Immature natural killer cell (primary cell): ENCODE measurements at regions not wholly inside any gene's neighbourhood (a gene's known extent, or its start where the extent isn't known, plus 50 kb on each side); places are given as distances from the start of the nearest gene placed in this dataset.
"Not testable (repeated sequence)": the region's sequence is repeated elsewhere in the genome, so short reads cannot be mapped to it uniquely, and the experiment has no call there.

Experiments used
- DNase-seq, 3 donors: peaks; one replicate each; pipeline ENCODE4 v3.0.0; 2022; ENCODE audit warnings: mixed read lengths in 1 of 3
- H3K27ac Mint-ChIP-seq, 6 donors: one replicate each; pipeline ENCODE4 v1.8.0; 2020; ENCODE audit warnings: mixed read lengths in 6 of 6, mild to moderate bottlenecking in 5 of 6, inconsistent platforms in 4 of 6, moderate library complexity in 3 of 6
- H3K27me3 Mint-ChIP-seq, 3 donors: one replicate each; pipeline ENCODE4 v1.8.0; 2020 to 2021; ENCODE audit warnings: low read depth in 3 of 3, mild to moderate bottlenecking in 3 of 3, mixed read lengths in 3 of 3, moderate library complexity in 3 of 3, inconsistent platforms in 1 of 3
- H3K36me3 Mint-ChIP-seq, 3 donors: one replicate each; pipeline ENCODE4 v1.8.0; 2020; ENCODE audit warnings: mixed read lengths in 3 of 3, inconsistent platforms in 2 of 3, mild to moderate bottlenecking in 2 of 3
- H3K4me1 Mint-ChIP-seq, 2 donors: one replicate each; pipeline ENCODE4 v1.8.0; 2020; ENCODE audit warnings: inconsistent platforms in 2 of 2, mild to moderate bottlenecking in 2 of 2, mixed read lengths in 2 of 2, moderate library complexity in 1 of 2
- H3K4me3 Mint-ChIP-seq, 5 donors: one replicate each; pipeline ENCODE4 v1.8.0; 2020; ENCODE audit warnings: mild to moderate bottlenecking in 5 of 5, mixed read lengths in 5 of 5, inconsistent platforms in 3 of 5, moderate library complexity in 3 of 5
- H3K9me3 Mint-ChIP-seq, 6 donors: one replicate each; pipeline ENCODE4 v1.8.0; 2020; ENCODE audit warnings: mild to moderate bottlenecking in 6 of 6, mixed read lengths in 6 of 6, inconsistent platforms in 4 of 6, moderate library complexity in 3 of 6

GRCh38 chrX:151042842-151043241 lies 59.7 kb downstream of the HMGB3 start:
- DNase-seq, result no peak
- Mint-ChIP-seq H3K36me3 (no peaks in the 10 kb centered on the region), H3K27me3 (peaks cover 0 to 5% (median 0%) of the 10 kb centered on the region in 3 donors), H3K27ac (no peak overlapping the region), H3K4me1 (no peaks in the 10 kb centered on the region), H3K4me3 (no peak overlapping the region), H3K9me3 (peaks cover 0 to 2% (median 0%) of the 10 kb centered on the region in 6 donors)

GRCh38 chrX:151066373-151066772 lies 83.2 kb downstream of the HMGB3 start:
- DNase-seq, H3K36me3 Mint-ChIP-seq, H3K9me3 Mint-ChIP-seq, H3K4me1 Mint-ChIP-seq, H3K4me3 Mint-ChIP-seq, H3K27ac Mint-ChIP-seq: not testable (repeated sequence)
- H3K27me3 Mint-ChIP-seq, result peaks cover 2 to 10% (median 4%) of the 10 kb centered on the region in 3 donors

GRCh38 chrX:151073767-151074166 lies 90.6 kb downstream of the HMGB3 start:
- Mint-ChIP-seq H3K9me3 (no peaks in the 10 kb centered on the region), H3K27me3 (peaks cover 2 to 5% (median 2%) of the 10 kb centered on the region in 3 donors)

GRCh38 chrX:151081016-151081415 lies 95.4 kb upstream of the GPR50 start:
- Mint-ChIP-seq H3K9me3 (peaks cover 0 to 1% (median 0%) of the 10 kb centered on the region in 6 donors), H3K27me3 (peaks cover 5 to 12% (median 9%) of the 10 kb centered on the region in 3 donors), H3K4me1 (peaks cover 2 to 5% of the 10 kb centered on the region in 2 donors), H3K27ac (no peak overlapping the region), H3K36me3 (no peaks in the 10 kb centered on the region), H3K4me3 (peak overlapping the region in 1 of 5 donors; percentile 33)
- no peak for DNase-seq

More at GRCh38 chrX:151073767-151074166, 90.6 kb downstream of the HMGB3 start:
- Mint-ChIP-seq H3K4me1 (no peaks in the 10 kb centered on the region), H3K4me3 (no peak overlapping the region), H3K27ac (no peak overlapping the region), H3K36me3 (no peaks in the 10 kb centered on the region)
- DNase-seq, result no peak

GRCh38 chrX:151082077-151082948 lies 94.1 kb upstream of the GPR50 start:
- peak overlapping the region in 3 of 5 donors; percentile 3 to 38 (median 8) for H3K4me3 Mint-ChIP-seq
- DNase-seq, result peak; percentile 33 to 44 (median 35)
- peaks cover 2 to 5% of the 10 kb centered on the region in 2 donors for H3K4me1 Mint-ChIP-seq
- H3K27ac Mint-ChIP-seq, result no peak overlapping the region
- H3K27me3 Mint-ChIP-seq, result peaks cover 5 to 10% (median 9%) of the 10 kb centered on the region in 3 donors
- peaks cover 0 to 1% (median 0%) of the 10 kb centered on the region in 6 donors for H3K9me3 Mint-ChIP-seq
- H3K36me3 Mint-ChIP-seq, result no peaks in the 10 kb centered on the region

- no peaks in the 10 kb centered on the region for H3K36me3 Mint-ChIP-seq
- peaks cover 5 to 8% (median 8%) of the 10 kb centered on the region in 3 donors for H3K27me3 Mint-ChIP-seq
- DNase-seq, result no peak
- peaks cover 2 to 5% of the 10 kb centered on the region in 2 donors for H3K4me1 Mint-ChIP-seq
- H3K27ac Mint-ChIP-seq, result no peak overlapping the region
- H3K4me3 Mint-ChIP-seq, result no peak overlapping the region
- H3K9me3 Mint-ChIP-seq, result peaks cover 0 to 1% (median 0%) of the 10 kb centered on the region in 6 donors
These were observed 91.9 kb upstream of the GPR50 start for GRCh38 chrX:151084454-151084853.

GRCh38 chrX:151085207-151085606 lies 91.2 kb upstream of the GPR50 start:
- H3K4me3 Mint-ChIP-seq, result no peak overlapping the region
- H3K36me3 Mint-ChIP-seq, result no peaks in the 10 kb centered on the region

GRCh38 chrX:151088221-151088620 lies 88.2 kb upstream of the GPR50 start:
- H3K27ac Mint-ChIP-seq, result no peak overlapping the region

More at GRCh38 chrX:151085207-151085606, 91.2 kb upstream of the GPR50 start:
- DNase-seq, result no peak
- no peak overlapping the region for H3K27ac Mint-ChIP-seq
- peaks cover 2 to 5% of the 10 kb centered on the region in 2 donors for H3K4me1 Mint-ChIP-seq
- H3K9me3 Mint-ChIP-seq, result peaks cover 0 to 1% (median 0%) of the 10 kb centered on the region in 6 donors
- H3K27me3 Mint-ChIP-seq, result peaks cover 5 to 8% (median 5%) of the 10 kb centered on the region in 3 donors

GRCh38 chrX:151099001-151099400 lies 77.4 kb upstream of the GPR50 start:
- Mint-ChIP-seq H3K27ac (no peak overlapping the region), H3K27me3 (peaks cover under 1 to 13% (median 2%) of the 10 kb centered on the region in 3 donors), H3K4me1 (no peaks in the 10 kb centered on the region), H3K36me3 (no peaks in the 10 kb centered on the region), H3K9me3 (no peaks in the 10 kb centered on the region), H3K4me3 (no peak overlapping the region)
- no peak for DNase-seq

More at GRCh38 chrX:151088221-151088620, 88.2 kb upstream of the GPR50 start:
- H3K4me1 Mint-ChIP-seq, result no peaks in the 10 kb centered on the region
- peaks cover 5 to 14% (median 5%) of the 10 kb centered on the region in 3 donors for H3K27me3 Mint-ChIP-seq
- H3K36me3 Mint-ChIP-seq, result no peaks in the 10 kb centered on the region
- DNase-seq, result no peak
- no peak overlapping the region for H3K4me3 Mint-ChIP-seq
- H3K9me3 Mint-ChIP-seq, result peaks cover 0 to 1% (median 0%) of the 10 kb centered on the region in 6 donors

- Mint-ChIP-seq H3K4me1 (no peaks in the 10 kb centered on the region), H3K27ac (no peak overlapping the region), H3K4me3 (no peak overlapping the region), H3K27me3 (peaks cover 2 to 13% (median 3%) of the 10 kb centered on the region in 3 donors), H3K9me3 (no peaks in the 10 kb centered on the region), H3K36me3 (no peaks in the 10 kb centered on the region)
- DNase-seq, result no peak
These were observed 75.6 kb upstream of the GPR50 start for GRCh38 chrX:151100799-151101198.

GRCh38 chrX:151113200-151113599 lies 63.2 kb upstream of the GPR50 start:
- not testable (repeated sequence) for H3K4me1 Mint-ChIP-seq, H3K4me3 Mint-ChIP-seq, H3K36me3 Mint-ChIP-seq, DNase-seq, H3K27ac Mint-ChIP-seq, H3K9me3 Mint-ChIP-seq
- H3K27me3 Mint-ChIP-seq, result peaks cover 3 to 12% (median 4%) of the 10 kb centered on the region in 3 donors
